Naive B cell (primary cell): ENCODE measurements at regions not wholly inside any gene's neighbourhood (a gene's known extent, or its start where the extent isn't known, plus 50 kb on each side); places are given as distances from the start of the nearest gene placed in this dataset.
"Not testable (repeated sequence)": the region's sequence is repeated elsewhere in the genome, so short reads cannot be mapped to it uniquely, and the experiment has no call there.

Experiments used
- ATAC-seq, 2 donors: fragments of 150-1000 bp; cut with Tn5 transposase; 2 replicates each; pipeline ENCODE4 v1.10.0; 2021; ENCODE audit warnings: low read depth in 2 of 2, mild to moderate bottlenecking in 2 of 2, moderate library complexity in 2 of 2
- DNase-seq: peaks from one replicate; pipeline ENCODE4 v3.0.0; 2022
- H3K27ac Mint-ChIP-seq, 6 donors: one replicate each; pipeline ENCODE4 v1.8.0; 2020 to 2022; ENCODE audit warnings: mild to moderate bottlenecking in 6 of 6, mixed read lengths in 6 of 6, moderate library complexity in 5 of 6, inconsistent platforms in 2 of 6
- H3K27me3 Mint-ChIP-seq, 3 donors: one replicate each; pipeline ENCODE4 v1.8.0; 2021 to 2022; ENCODE audit warnings: mixed read lengths in 3 of 3, mild to moderate bottlenecking in 1 of 3
- H3K36me3 Mint-ChIP-seq, 2 donors: one replicate each; pipeline ENCODE4 v1.8.0; 2020 to 2022; ENCODE audit warnings: mixed read lengths in 2 of 2, inconsistent platforms in 1 of 2, mild to moderate bottlenecking in 1 of 2
- H3K4me1 Mint-ChIP-seq, 3 donors: one replicate each; pipeline ENCODE4 v1.8.0; 2020 to 2022; ENCODE audit warnings: mixed read lengths in 3 of 3, inconsistent platforms in 1 of 3, mild to moderate bottlenecking in 1 of 3, moderate library complexity in 1 of 3
- H3K4me3 Mint-ChIP-seq, 8 donors: one replicate each; pipeline ENCODE4 v1.8.0; 2020 to 2022; ENCODE audit warnings: mild to moderate bottlenecking in 8 of 8, mixed read lengths in 8 of 8, moderate library complexity in 8 of 8, inconsistent platforms in 2 of 8
- H3K9me3 Mint-ChIP-seq, 7 donors: one replicate each; pipeline ENCODE4 v1.8.0; 2020 to 2022; ENCODE audit warnings: mixed read lengths in 7 of 7, mild to moderate bottlenecking in 5 of 7, inconsistent platforms in 2 of 7, moderate library complexity in 1 of 7

DNA sequence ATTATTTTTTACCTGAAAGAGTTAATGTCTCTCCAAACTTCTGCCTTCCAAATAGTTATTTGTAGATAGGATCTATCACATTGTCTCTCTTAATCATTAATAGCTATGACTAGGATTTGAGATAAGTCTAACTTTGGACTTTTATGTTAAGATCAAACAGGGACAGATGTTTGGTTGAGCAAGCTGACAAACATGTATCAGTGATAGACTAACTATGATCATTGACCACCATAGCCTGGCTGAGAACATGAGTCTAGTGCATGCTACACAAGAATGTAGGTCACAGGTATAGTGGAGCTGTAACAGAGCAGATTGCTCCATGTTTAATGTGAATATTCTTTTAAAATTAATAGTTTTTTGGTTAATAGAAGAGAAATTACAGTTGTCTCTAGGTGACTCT is 52.0 kb downstream of the SYT15B start:
- not testable (repeated sequence) for H3K36me3 Mint-ChIP-seq, DNase-seq, ATAC-seq, H3K27me3 Mint-ChIP-seq, H3K4me3 Mint-ChIP-seq, H3K27ac Mint-ChIP-seq, H3K4me1 Mint-ChIP-seq, H3K9me3 Mint-ChIP-seq

GRCh38 chr10:47710443-47710842 is 52.9 kb downstream of the SYT15B start:
- not testable (repeated sequence) for H3K27me3 Mint-ChIP-seq, H3K4me3 Mint-ChIP-seq

GRCh38 chr10:47705698-47706414 is 57.5 kb downstream of the SYT15B start:
- not testable (repeated sequence) for H3K27me3 Mint-ChIP-seq, H3K4me1 Mint-ChIP-seq, H3K27ac Mint-ChIP-seq, H3K36me3 Mint-ChIP-seq, H3K9me3 Mint-ChIP-seq
- ATAC-seq (peak; percentile 97), DNase-seq (peak; percentile 34)
- H3K4me3 Mint-ChIP-seq = peak overlapping the region; percentile 47 to 82 (median 59)

More at GRCh38 chr10:47710443-47710842, 52.9 kb downstream of the SYT15B start:
- ATAC-seq, H3K36me3 Mint-ChIP-seq, H3K9me3 Mint-ChIP-seq, DNase-seq, H3K27ac Mint-ChIP-seq, H3K4me1 Mint-ChIP-seq: not testable (repeated sequence)

DNA sequence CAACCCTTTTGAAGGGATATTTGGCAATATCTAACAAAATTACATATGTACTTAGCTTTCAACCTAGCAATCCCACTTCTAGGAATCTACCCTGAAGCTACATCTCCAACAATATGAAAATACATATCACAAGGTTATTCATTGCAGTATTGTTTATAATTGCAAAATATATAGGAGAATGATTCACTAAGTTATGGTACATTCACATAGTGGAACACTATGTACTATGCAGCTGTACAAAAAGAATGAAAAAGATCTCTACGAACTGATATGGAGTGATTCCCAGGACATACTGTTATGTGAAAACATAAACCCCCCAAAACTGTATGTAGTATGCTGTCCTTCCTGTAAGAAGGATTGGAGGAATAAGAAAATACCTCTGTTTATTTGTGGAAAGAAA is 62.1 kb downstream of the SYT15B start:
- not testable (repeated sequence) for H3K9me3 Mint-ChIP-seq, ATAC-seq, DNase-seq, H3K27me3 Mint-ChIP-seq, H3K4me3 Mint-ChIP-seq, H3K36me3 Mint-ChIP-seq, H3K27ac Mint-ChIP-seq, H3K4me1 Mint-ChIP-seq

DNA sequence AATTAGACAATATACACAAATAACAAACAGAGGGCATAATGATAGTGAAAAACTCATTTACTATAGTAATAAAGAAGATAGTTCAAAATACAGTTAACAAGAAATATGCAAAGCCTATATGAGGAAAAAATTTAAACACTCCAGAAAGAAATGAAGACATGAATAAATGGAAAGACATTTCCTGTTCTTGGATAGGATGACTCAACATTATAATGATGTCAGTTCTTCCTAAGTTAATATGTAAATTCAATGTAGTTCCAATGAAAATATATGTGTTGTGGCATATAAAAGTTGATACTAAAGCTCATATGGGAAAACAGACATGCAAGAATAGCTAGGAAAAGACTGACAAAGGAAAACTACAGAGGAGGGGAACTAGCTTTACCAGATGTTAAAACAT is 63.5 kb downstream of the SYT15B start:
- peaks cover 5 to 12% (median 8%) of the 10 kb centered on the region in 3 donors for H3K27me3 Mint-ChIP-seq
- H3K4me3 Mint-ChIP-seq, ATAC-seq, H3K9me3 Mint-ChIP-seq, H3K36me3 Mint-ChIP-seq, H3K4me1 Mint-ChIP-seq, H3K27ac Mint-ChIP-seq, DNase-seq: not testable (repeated sequence)

DNA sequence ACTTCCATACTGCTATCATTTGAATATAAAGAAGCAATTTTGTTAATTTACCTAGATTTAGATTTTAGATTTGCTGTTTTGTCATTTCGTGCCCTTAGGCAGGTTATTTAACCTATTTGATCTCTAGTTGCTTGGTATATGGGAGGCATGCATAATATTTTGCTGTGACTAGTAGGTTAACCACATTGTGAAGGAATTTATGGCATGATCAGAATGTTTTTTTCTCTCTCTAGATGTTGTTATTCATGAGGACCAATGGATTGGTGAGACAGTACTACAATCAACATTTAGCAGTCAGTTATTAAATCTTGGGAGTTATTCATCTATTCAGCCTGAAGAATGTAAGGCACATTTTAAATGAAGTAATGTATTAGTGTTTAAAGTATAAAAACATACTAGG is 67.2 kb downstream of the SYT15B start:
- H3K27me3 Mint-ChIP-seq, H3K9me3 Mint-ChIP-seq, DNase-seq, H3K4me3 Mint-ChIP-seq, H3K4me1 Mint-ChIP-seq, ATAC-seq, H3K27ac Mint-ChIP-seq, H3K36me3 Mint-ChIP-seq: not testable (repeated sequence)

DNA sequence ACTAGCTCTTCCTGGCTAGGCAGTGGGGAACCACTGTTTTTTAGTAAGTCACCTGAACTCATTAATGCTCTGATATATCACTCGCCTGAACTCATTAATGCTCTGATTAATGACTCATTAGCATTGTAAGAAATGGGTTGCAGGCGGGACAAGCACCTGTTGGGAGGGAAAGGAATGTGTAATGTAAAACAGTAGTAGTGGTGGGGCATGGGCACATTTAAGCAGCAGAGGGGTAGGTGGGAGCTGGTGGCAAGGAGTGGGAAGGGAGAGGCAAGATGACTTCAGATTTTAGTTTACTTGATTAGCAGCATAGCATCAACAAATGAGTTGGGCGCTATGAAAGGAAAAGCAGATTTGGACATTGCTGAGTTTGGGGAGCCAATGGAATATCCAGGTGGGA is 68.2 kb downstream of the SYT15B start:
- DNase-seq, H3K4me3 Mint-ChIP-seq, H3K9me3 Mint-ChIP-seq, ATAC-seq, H3K27me3 Mint-ChIP-seq, H3K4me1 Mint-ChIP-seq, H3K36me3 Mint-ChIP-seq, H3K27ac Mint-ChIP-seq: not testable (repeated sequence)

GRCh38 chr10:47690304-47690703 is 73.1 kb downstream of the SYT15B start:
- not testable (repeated sequence) for H3K9me3 Mint-ChIP-seq, H3K27me3 Mint-ChIP-seq, H3K4me1 Mint-ChIP-seq, H3K36me3 Mint-ChIP-seq, H3K4me3 Mint-ChIP-seq, DNase-seq, ATAC-seq, H3K27ac Mint-ChIP-seq

- not testable (repeated sequence) for H3K4me1 Mint-ChIP-seq, H3K27ac Mint-ChIP-seq, DNase-seq, ATAC-seq, H3K4me3 Mint-ChIP-seq, H3K27me3 Mint-ChIP-seq, H3K36me3 Mint-ChIP-seq, H3K9me3 Mint-ChIP-seq
Measured at GRCh38 chr10:47683826-47684475, 79.4 kb downstream of the SYT15B start.

- not testable (repeated sequence) for H3K27ac Mint-ChIP-seq, H3K4me3 Mint-ChIP-seq, H3K9me3 Mint-ChIP-seq, H3K27me3 Mint-ChIP-seq, ATAC-seq, DNase-seq, H3K4me1 Mint-ChIP-seq, H3K36me3 Mint-ChIP-seq
Measured at GRCh38 chr10:47681638-47681990, 81.8 kb downstream of the SYT15B start.

DNA sequence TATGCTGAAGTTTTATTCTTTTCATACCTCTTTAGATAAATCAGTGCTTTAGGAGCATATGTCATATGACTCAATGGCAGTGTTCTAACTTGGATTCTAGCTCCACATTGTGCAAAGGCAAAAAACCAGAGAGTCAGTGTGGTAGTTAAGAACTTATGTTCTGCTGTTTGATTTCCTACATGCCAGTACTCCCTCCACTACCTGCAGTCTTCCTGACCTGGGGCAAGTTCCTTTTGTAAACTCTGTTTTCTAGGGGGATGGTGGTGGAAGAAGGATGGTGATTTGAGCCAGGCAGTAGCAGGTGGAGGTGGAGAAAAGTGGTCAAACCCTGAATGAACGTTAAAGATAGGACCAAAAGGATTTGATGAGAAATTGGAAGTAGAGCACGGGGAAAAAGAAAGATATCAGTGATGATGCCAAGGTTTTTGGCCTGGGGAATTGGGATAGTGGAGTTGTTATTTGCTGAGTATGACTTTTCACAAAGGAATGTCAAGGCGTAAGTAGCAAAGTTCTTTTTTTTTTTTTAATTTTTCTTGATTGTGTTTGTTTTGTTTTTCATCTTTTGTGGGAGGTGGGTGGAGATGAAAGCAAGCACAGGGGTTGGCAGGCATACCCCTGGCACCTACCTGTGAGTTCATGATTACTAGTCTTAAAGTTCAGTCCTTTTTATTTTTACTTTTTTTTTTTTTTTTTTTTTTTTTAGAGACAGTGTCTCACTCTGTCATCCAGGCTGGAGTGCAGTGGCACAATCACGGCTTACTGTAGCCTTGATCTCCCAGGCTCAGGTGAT is 82.3 kb downstream of the SYT15B start:
- not testable (repeated sequence) for H3K27me3 Mint-ChIP-seq, ATAC-seq, DNase-seq, H3K27ac Mint-ChIP-seq, H3K9me3 Mint-ChIP-seq, H3K4me1 Mint-ChIP-seq, H3K4me3 Mint-ChIP-seq, H3K36me3 Mint-ChIP-seq

DNA sequence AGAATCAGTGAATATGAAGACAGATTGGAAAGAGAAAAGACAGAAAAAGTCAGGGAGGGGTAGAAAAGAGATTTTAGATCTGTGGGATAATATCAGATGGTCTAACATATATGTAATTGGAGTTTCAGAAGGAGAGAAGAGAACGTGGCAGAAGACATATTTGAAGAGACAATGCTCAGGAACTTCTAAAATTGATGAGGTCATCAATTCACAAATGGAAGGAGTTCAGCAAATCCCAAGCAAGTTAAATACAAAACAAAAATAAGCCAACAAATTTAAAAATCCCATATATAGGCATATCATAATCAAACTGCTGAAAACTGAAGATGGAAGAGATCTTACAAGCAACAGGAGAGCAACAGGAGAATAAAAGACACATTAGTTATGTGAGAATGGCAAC is 87.3 kb downstream of the SYT15B start:
- ATAC-seq, H3K4me1 Mint-ChIP-seq, DNase-seq, H3K4me3 Mint-ChIP-seq, H3K36me3 Mint-ChIP-seq: not testable (repeated sequence)
- Mint-ChIP-seq H3K27me3 (peaks cover 0 to 15% (median 0%) of the 10 kb centered on the region in 3 donors), H3K27ac (peak overlapping the region in 1 of 6 donors; percentile 78), H3K9me3 (peaks cover 2 to 12% (median 4%) of the 10 kb centered on the region in 7 donors)

GRCh38 chr10:47675577-47675976 is 87.8 kb downstream of the SYT15B start:
- not testable (repeated sequence) for H3K27ac Mint-ChIP-seq, DNase-seq, ATAC-seq, H3K36me3 Mint-ChIP-seq, H3K4me3 Mint-ChIP-seq, H3K4me1 Mint-ChIP-seq
- Mint-ChIP-seq H3K9me3 (peaks cover 2 to 12% (median 4%) of the 10 kb centered on the region in 7 donors), H3K27me3 (peaks cover 0 to 15% (median 0%) of the 10 kb centered on the region in 3 donors)

DNA sequence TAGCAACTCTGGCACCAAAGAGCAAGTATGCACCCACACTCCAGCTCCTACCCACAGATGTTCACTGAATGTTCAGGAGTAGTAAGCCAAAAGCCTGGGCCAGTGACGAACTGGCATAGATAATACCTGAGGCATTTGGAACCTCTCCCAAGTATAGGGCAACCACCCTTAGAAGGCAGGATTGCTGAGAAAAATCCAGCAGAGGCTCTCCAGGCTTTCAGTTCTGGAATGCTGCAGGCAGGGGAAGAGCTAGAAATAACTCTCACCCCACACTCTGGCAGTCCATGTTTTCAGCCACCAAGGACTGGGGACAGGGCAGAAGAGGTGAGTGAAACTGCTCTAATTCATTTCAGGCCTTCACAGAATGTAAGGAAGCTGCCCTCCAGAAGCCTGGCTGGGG is 90.3 kb downstream of the SYT15B start:
- not testable (repeated sequence) for DNase-seq, ATAC-seq, H3K36me3 Mint-ChIP-seq, H3K4me3 Mint-ChIP-seq, H3K27ac Mint-ChIP-seq, H3K4me1 Mint-ChIP-seq
- H3K9me3 Mint-ChIP-seq = peaks cover 2 to 12% (median 4%) of the 10 kb centered on the region in 7 donors
- H3K27me3 Mint-ChIP-seq = peaks cover 0 to 15% (median 0%) of the 10 kb centered on the region in 3 donors
